DOHH2 (cell line): ENCODE measurements at regions not wholly inside any gene's neighbourhood (a gene's known extent, or its start where the extent isn't known, plus 50 kb on each side); places are given as distances from the start of the nearest gene placed in this dataset.

Source experiments
- H3F3A ChIP-seq: fragments of 200-600 bp; sonication (generic), shearing (Covaris generic); 2 replicates; pipeline ENCODE4 v1.6.0; 2016; ENCODE audit warnings: antibody characterized with exemption, mild to moderate bottlenecking; ENCODE audit not compliant: control insufficient read depth, insufficient read depth
- H3K27ac ChIP-seq: fragments of 200-600 bp; sonication (generic); 2 replicates; pipeline ENCODE4 v1.5.1; 2014; ENCODE audit warnings: low read depth, mild to moderate bottlenecking, low read length, moderate library complexity
- H3K27me3 ChIP-seq: fragments of 200-600 bp; sonication (generic); 2 replicates; pipeline ENCODE4 v1.6.1; 2014; ENCODE audit warnings: mild to moderate bottlenecking, low read length, mixed read lengths; ENCODE audit not compliant: control insufficient read depth
- H3K36me3 ChIP-seq: fragments of 200-600 bp; sonication (generic); 2 replicates; pipeline ENCODE4 v1.6.1; 2014; ENCODE audit warnings: mild to moderate bottlenecking, low read length, moderate library complexity, mixed read lengths; ENCODE audit not compliant: control insufficient read depth
- H3K4me1 ChIP-seq: fragments of 200-600 bp; sonication (generic); 2 replicates; pipeline ENCODE4 v1.6.1; 2014; ENCODE audit warnings: mild to moderate bottlenecking, low read length, mixed read lengths; ENCODE audit not compliant: control insufficient read depth
- H3K4me2 ChIP-seq: fragments of 200-600 bp; sonication (generic); 2 replicates; pipeline ENCODE4 v1.6.0; 2014; ENCODE audit warnings: mild to moderate bottlenecking, low read length, moderate library complexity
- H3K4me3 ChIP-seq: fragments of 200-600 bp; sonication (generic); 2 replicates; pipeline ENCODE4 v1.5.1; 2014; ENCODE audit warnings: mild to moderate bottlenecking, low read length, mixed read lengths
- H3K79me2 ChIP-seq: fragments of 200-600 bp; sonication (generic); 2 replicates; pipeline ENCODE4 v1.6.1; 2014; ENCODE audit warnings: mild to moderate bottlenecking, low read length, mixed read lengths; ENCODE audit not compliant: control insufficient read depth
- H3K9me2 ChIP-seq: fragments of 200-600 bp; sonication (generic); replicated peaks from 2 replicates; pipeline ENCODE4 v1.6.1; 2014; ENCODE audit warnings: mild to moderate bottlenecking, low read length, mixed read lengths; ENCODE audit not compliant: control insufficient read depth
- H3K9me3 ChIP-seq: fragments of 200-600 bp; sonication (generic); 2 replicates; pipeline ENCODE4 v1.6.1; 2014; ENCODE audit warnings: antibody characterized with exemption, low read length, mixed read lengths; ENCODE audit not compliant: control insufficient read depth, insufficient read depth
- H4K20me1 ChIP-seq: fragments of 200-600 bp; sonication (generic); 2 replicates; pipeline ENCODE4 v1.6.0; 2014; ENCODE audit warnings: low read depth, mild to moderate bottlenecking, antibody characterized with exemption, low read length, moderate library complexity; ENCODE audit not compliant: control insufficient read depth, insufficient read depth
- EZH2phosphoT487 ChIP-seq: fragments of 200-600 bp; sonication (generic); IDR thresholded peaks from 2 replicates; pipeline ENCODE4 v1.6.1; 2017; ENCODE audit warnings: borderline replicate concordance, mild to moderate bottlenecking, antibody characterized with exemption, low read length, moderate library complexity, mixed read lengths
- TF ChIP-seq, protein P1 (sequence below): fragments of 200-600 bp; sonication (generic); IDR thresholded peaks from one replicate; pipeline ENCODE4 v1.5.1; 2014; ENCODE audit warnings: antibody characterized with exemption, mild to moderate bottlenecking, low read depth, low read length; ENCODE audit not compliant: poor library complexity, severe bottlenecking

- no peak overlapping the region for H3K4me3 ChIP-seq
- H3K4me2 ChIP-seq, result no peak overlapping the region
- no peaks in the 10 kb centered on the region for H3K36me3 ChIP-seq
- H3K79me2 ChIP-seq, result no peaks in the 10 kb centered on the region
- H3K27ac ChIP-seq, result no peak overlapping the region
- H3K4me1 ChIP-seq, result peaks cover 4% of the 10 kb centered on the region; the same call in 1 of the 2 replicates
- no peaks in the 10 kb centered on the region for H3F3A ChIP-seq
- H3K27me3 ChIP-seq, result no peaks in the 10 kb centered on the region
- H3K9me3 ChIP-seq, result no peaks in the 10 kb centered on the region
- TF ChIP-seq, protein P1, sequence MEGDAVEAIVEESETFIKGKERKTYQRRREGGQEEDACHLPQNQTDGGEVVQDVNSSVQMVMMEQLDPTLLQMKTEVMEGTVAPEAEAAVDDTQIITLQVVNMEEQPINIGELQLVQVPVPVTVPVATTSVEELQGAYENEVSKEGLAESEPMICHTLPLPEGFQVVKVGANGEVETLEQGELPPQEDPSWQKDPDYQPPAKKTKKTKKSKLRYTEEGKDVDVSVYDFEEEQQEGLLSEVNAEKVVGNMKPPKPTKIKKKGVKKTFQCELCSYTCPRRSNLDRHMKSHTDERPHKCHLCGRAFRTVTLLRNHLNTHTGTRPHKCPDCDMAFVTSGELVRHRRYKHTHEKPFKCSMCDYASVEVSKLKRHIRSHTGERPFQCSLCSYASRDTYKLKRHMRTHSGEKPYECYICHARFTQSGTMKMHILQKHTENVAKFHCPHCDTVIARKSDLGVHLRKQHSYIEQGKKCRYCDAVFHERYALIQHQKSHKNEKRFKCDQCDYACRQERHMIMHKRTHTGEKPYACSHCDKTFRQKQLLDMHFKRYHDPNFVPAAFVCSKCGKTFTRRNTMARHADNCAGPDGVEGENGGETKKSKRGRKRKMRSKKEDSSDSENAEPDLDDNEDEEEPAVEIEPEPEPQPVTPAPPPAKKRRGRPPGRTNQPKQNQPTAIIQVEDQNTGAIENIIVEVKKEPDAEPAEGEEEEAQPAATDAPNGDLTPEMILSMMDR, result no peak
- TF ChIP-seq EZH2phosphoT487, result no peak
- H3K9me2 ChIP-seq, result no peaks in the 10 kb centered on the region
- H4K20me1 ChIP-seq, result no peaks in the 10 kb centered on the region
These were observed 419.5 kb upstream of the PROK2 start for GRCh38 chr3:72204452-72204851.

DNA sequence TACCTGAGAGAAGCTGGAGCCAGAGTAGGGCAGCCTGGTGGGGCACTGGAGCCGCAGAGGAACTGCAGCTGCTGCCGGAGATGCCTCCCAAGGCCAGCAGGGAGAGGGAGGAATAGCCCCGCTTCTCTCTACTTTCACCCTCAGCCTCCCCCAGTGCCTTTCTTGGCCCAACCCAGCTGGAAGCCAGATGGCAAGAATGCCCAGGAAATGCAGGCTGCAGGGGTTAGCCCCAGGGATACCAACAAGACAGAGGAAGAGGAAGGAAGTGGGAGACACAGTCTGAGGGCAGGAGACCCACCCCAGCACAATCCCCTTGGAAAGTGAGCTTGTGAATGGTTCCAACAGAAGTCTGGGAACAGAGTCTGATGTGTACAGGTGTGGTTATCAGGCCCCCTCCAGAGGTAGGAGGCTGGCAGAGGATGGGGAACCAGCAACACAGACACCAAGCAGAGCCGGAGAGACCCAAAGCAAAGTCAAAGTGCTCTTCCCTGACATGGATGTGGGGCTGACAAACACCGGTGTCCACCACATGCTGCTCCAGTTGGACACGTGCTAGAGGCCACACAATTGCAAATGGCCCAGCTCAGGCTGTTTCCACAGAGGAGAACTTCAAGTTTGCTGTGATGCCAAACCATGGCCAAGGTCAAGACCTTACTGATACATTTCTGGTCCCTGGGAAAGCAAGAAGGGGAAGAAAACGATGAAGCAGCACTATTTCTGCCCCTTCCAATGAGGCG lies 418.8 kb upstream of the PROK2 start:
- no peaks in the 10 kb centered on the region for H3K36me3 ChIP-seq
- no peaks in the 10 kb centered on the region for H3K9me2 ChIP-seq
- H3K79me2 ChIP-seq, result no peaks in the 10 kb centered on the region
- H3K27me3 ChIP-seq, result no peaks in the 10 kb centered on the region
- no peaks in the 10 kb centered on the region for H3F3A ChIP-seq
- H4K20me1 ChIP-seq, result no peaks in the 10 kb centered on the region
- no peak for TF ChIP-seq EZH2phosphoT487
- TF ChIP-seq, protein P1, result no peak
- peaks cover 4% of the 10 kb centered on the region; the same call in 1 of the 2 replicates for H3K4me1 ChIP-seq
- no peak overlapping the region for H3K4me2 ChIP-seq
- H3K27ac ChIP-seq, result no peak overlapping the region
- H3K9me3 ChIP-seq, result no peaks in the 10 kb centered on the region
- no peak overlapping the region for H3K4me3 ChIP-seq

DNA sequence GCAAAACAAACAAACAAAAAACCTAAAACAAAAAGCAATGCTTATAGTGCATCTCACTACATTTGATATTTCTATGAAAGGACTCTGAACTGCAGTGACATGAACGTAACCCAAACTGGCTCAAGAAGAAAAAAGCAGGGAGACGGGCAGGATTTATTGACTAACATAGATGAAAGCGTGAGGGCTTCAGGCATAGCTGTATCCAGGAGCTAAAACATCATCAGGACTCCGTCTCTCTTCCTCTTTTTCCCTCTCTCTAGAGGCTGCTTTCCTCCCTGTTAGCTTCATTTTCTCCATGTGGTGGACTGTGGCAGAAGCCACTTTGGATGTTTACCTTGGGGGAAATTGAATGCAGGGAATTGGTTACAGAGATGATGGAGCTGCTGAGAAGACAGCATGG lies 418.2 kb upstream of the PROK2 start:
- no peaks in the 10 kb centered on the region for H3K36me3 ChIP-seq

More for the DNA sequence above, 418.2 kb upstream of the PROK2 start:
- Histone ChIP-seq H3K27ac (no peak overlapping the region), H3K9me3 (no peaks in the 10 kb centered on the region), H3K9me2 (no peaks in the 10 kb centered on the region), H3K4me2 (no peak overlapping the region), H3K27me3 (no peaks in the 10 kb centered on the region), H4K20me1 (no peaks in the 10 kb centered on the region), H3K79me2 (no peaks in the 10 kb centered on the region), H3F3A (no peaks in the 10 kb centered on the region), H3K4me1 (peaks cover 4% of the 10 kb centered on the region; the same call in 1 of the 2 replicates), H3K4me3 (no peak overlapping the region)
- no peak for TF ChIP-seq EZH2phosphoT487
- TF ChIP-seq, protein P1, result no peak
